ENCODE measurements at regions not wholly inside any gene's neighbourhood (a gene's known extent, or its start where the extent isn't known, plus 50 kb on each side); places are given as distances from the start of the nearest gene placed in this dataset.
"Not testable (repeated sequence)": the region's sequence is repeated elsewhere in the genome, so short reads cannot be mapped to it uniquely, and the experiment has no call there.

GRCh38 chr14:19127664-19128435, 160.6 kb downstream of the POTEM start:
- H3K36me3 ChIP-seq; DNase-seq (ENCODE audit: low spot score); H3K27ac ChIP-seq; H3K27me3 ChIP-seq (replicated peaks; ENCODE audit: insufficient read depth); H3K4me3 ChIP-seq; intact Hi-C loops (cut with DNase I); H3K4me1 ChIP-seq (replicated peaks); H3K9me3 ChIP-seq: not testable (repeated sequence)
- 77% methylated on average over 10 of the region's 10 CpGs for WGBS

- DNase-seq (ENCODE audit: low spot score); H3K9me3 ChIP-seq; H3K4me3 ChIP-seq; H3K27me3 ChIP-seq (replicated peaks; ENCODE audit: insufficient read depth); H3K4me1 ChIP-seq (replicated peaks); H3K36me3 ChIP-seq; H3K27ac ChIP-seq; intact Hi-C loops (cut with DNase I): not testable (repeated sequence)
- WGBS: no CpG with 5 or more reads among the region's 12 CpGs
Observed at GRCh38 chr14:19131553-19131952, 164.3 kb downstream of the POTEM start.

- H3K9me3 ChIP-seq; H3K27ac ChIP-seq; H3K27me3 ChIP-seq (replicated peaks; ENCODE audit: insufficient read depth); H3K4me3 ChIP-seq; H3K36me3 ChIP-seq; intact Hi-C loops (cut with DNase I); DNase-seq (ENCODE audit: low spot score); H3K4me1 ChIP-seq (replicated peaks): not testable (repeated sequence)
- 95% methylated on average over 13 of the region's 45 CpGs for WGBS
Observed at GRCh38 chr14:19132013-19132835, 165.0 kb downstream of the POTEM start.

GRCh38 chr14:19132836-19133120, 165.5 kb downstream of the POTEM start:
- H3K27ac ChIP-seq; H3K4me3 ChIP-seq; H3K4me1 ChIP-seq (replicated peaks); H3K27me3 ChIP-seq (replicated peaks; ENCODE audit: insufficient read depth); DNase-seq (ENCODE audit: low spot score); H3K9me3 ChIP-seq; intact Hi-C loops (cut with DNase I); H3K36me3 ChIP-seq: not testable (repeated sequence)
- WGBS: no CpG with 5 or more reads among the region's 22 CpGs

- WGBS: 66% methylated on average over 17 of the region's 23 CpGs
- H3K36me3 ChIP-seq; DNase-seq (ENCODE audit: low spot score); H3K27me3 ChIP-seq (replicated peaks; ENCODE audit: insufficient read depth); intact Hi-C loops (cut with DNase I); H3K4me3 ChIP-seq; H3K27ac ChIP-seq; H3K4me1 ChIP-seq (replicated peaks); H3K9me3 ChIP-seq: not testable (repeated sequence)
Observed at GRCh38 chr14:19157106-19157709, 190.0 kb downstream of the POTEM start.

GRCh38 chr14:19158012-19158411, 190.8 kb downstream of the POTEM start:
- WGBS: 83% methylated on average over 11 of the region's 21 CpGs
- H3K36me3 ChIP-seq; H3K27me3 ChIP-seq (replicated peaks; ENCODE audit: insufficient read depth); DNase-seq (ENCODE audit: low spot score); H3K4me3 ChIP-seq; H3K27ac ChIP-seq; intact Hi-C loops (cut with DNase I); H3K4me1 ChIP-seq (replicated peaks); H3K9me3 ChIP-seq: not testable (repeated sequence)

- H3K4me1 ChIP-seq (replicated peaks); H3K27me3 ChIP-seq (replicated peaks; ENCODE audit: insufficient read depth); H3K9me3 ChIP-seq; H3K4me3 ChIP-seq; H3K36me3 ChIP-seq; DNase-seq (ENCODE audit: low spot score); H3K27ac ChIP-seq; intact Hi-C loops (cut with DNase I): not testable (repeated sequence)
- 63% methylated on average over 3 of the region's 18 CpGs for WGBS
Observed at GRCh38 chr14:19158588-19158987, 191.4 kb downstream of the POTEM start.

- H3K27me3 ChIP-seq (replicated peaks; ENCODE audit: insufficient read depth); H3K4me3 ChIP-seq; H3K36me3 ChIP-seq; H3K27ac ChIP-seq; intact Hi-C loops (cut with DNase I); H3K4me1 ChIP-seq (replicated peaks); H3K9me3 ChIP-seq; DNase-seq (ENCODE audit: low spot score): not testable (repeated sequence)
- WGBS: 83% methylated on average over 21 of the region's 23 CpGs
Observed at GRCh38 chr14:19159003-19159625, 191.9 kb downstream of the POTEM start.

- H3K27ac ChIP-seq; H3K4me3 ChIP-seq; H3K9me3 ChIP-seq; intact Hi-C loops (cut with DNase I); DNase-seq (ENCODE audit: low spot score); H3K4me1 ChIP-seq (replicated peaks); H3K27me3 ChIP-seq (replicated peaks; ENCODE audit: insufficient read depth); H3K36me3 ChIP-seq: not testable (repeated sequence)
- WGBS: 88% methylated on average over 1 of the region's 1 CpG
Observed at GRCh38 chr14:19160379-19160778, 193.1 kb downstream of the POTEM start.

- peak; percentile 8 for DNase-seq (ENCODE audit: low spot score)
- H3K27me3 ChIP-seq (replicated peaks; ENCODE audit: insufficient read depth); H3K36me3 ChIP-seq; H3K9me3 ChIP-seq; H3K27ac ChIP-seq; intact Hi-C loops (cut with DNase I); H3K4me1 ChIP-seq (replicated peaks); H3K4me3 ChIP-seq: not testable (repeated sequence)
- 84% methylated on average over 6 of the region's 6 CpGs for WGBS
Observed at GRCh38 chr14:19161251-19162033, 194.2 kb downstream of the POTEM start.

- H3K4me1 ChIP-seq (replicated peaks); H3K36me3 ChIP-seq; H3K27me3 ChIP-seq (replicated peaks; ENCODE audit: insufficient read depth); H3K9me3 ChIP-seq; intact Hi-C loops (cut with DNase I); H3K27ac ChIP-seq; H3K4me3 ChIP-seq: not testable (repeated sequence)
- 67% methylated on average over 7 of the region's 7 CpGs for WGBS
- DNase-seq (ENCODE audit: low spot score): peak; percentile 3
Observed at GRCh38 chr14:19162034-19162706, 194.9 kb downstream of the POTEM start.

All from prostate gland (tissue), 2 donors.